ENCODE measurements at regions not wholly inside any gene's neighbourhood (a gene's known extent, or its start where the extent isn't known, plus 50 kb on each side); places are given as distances from the start of the nearest gene placed in this dataset.
A peak's percentile ranks its signal among the peaks of the same experiment; 100 is the strongest.

- TF ChIP-seq PATZ1 (CRISPR knock-in tag; IDR thresholded peaks at IDR 0.05) (peak; percentile 94), RBM22 (optimal IDR thresholded peaks at IDR 0.05; ENCODE audit: low read length) (no peak), PREB (CRISPR knock-in tag; IDR thresholded peaks at IDR 0.05) (no peak), ZBTB38 (CRISPR knock-in tag; IDR thresholded peaks at IDR 0.05) (no peak), ZNF790 (CRISPR knock-in tag; IDR thresholded peaks at IDR 0.05; ENCODE audit: borderline replicate concordance) (no peak), RELA (CRISPR knock-in tag; IDR thresholded peaks at IDR 0.05) (no peak), NCOA5 (CRISPR knock-in tag; IDR thresholded peaks at IDR 0.05) (no peak), ZNF652 (CRISPR knock-in tag; IDR thresholded peaks at IDR 0.05; ENCODE audit: borderline replicate concordance, low read depth) (no peak), ZMAT3 (CRISPR knock-in tag; conservative IDR thresholded peaks at IDR 0.05) (no peak), FOXK1 (CRISPR knock-in tag; IDR thresholded peaks at IDR 0.05; ENCODE audit: borderline replicate concordance, low read depth) (no peak), ZFP36L2 (CRISPR knock-in tag; IDR thresholded peaks at IDR 0.05) (no peak), HNRNPH1 (optimal IDR thresholded peaks at IDR 0.05; ENCODE audit: low read depth, low read length) (no peak), SNAPC2 (CRISPR knock-in tag; IDR thresholded peaks at IDR 0.05) (no peak), ZNF891 (CRISPR knock-in tag; IDR thresholded peaks at IDR 0.05) (no peak), MED1 (CRISPR knock-in tag; IDR thresholded peaks at IDR 0.05) (no peak), MYC (CRISPR knock-in tag; IDR thresholded peaks at IDR 0.05; ENCODE audit: borderline replicate concordance) (no peak), GATAD2A (CRISPR knock-in tag; IDR thresholded peaks at IDR 0.05) (peak; percentile 52), PHF21A (CRISPR knock-in tag; IDR thresholded peaks at IDR 0.05) (peak; percentile 58; the same call in 1 of the 2 replicates), MYNN (CRISPR knock-in tag; IDR thresholded peaks at IDR 0.05; ENCODE audit: low read depth) (no peak), TAF15 (IDR thresholded peaks at IDR 0.05; ENCODE audit: low read depth, low read length, poor library complexity, severe bottlenecking) (no peak), JUNB (CRISPR knock-in tag; IDR thresholded peaks at IDR 0.05; ENCODE audit: borderline replicate concordance) (no peak)
- TF ChIP-seq, protein P1, sequence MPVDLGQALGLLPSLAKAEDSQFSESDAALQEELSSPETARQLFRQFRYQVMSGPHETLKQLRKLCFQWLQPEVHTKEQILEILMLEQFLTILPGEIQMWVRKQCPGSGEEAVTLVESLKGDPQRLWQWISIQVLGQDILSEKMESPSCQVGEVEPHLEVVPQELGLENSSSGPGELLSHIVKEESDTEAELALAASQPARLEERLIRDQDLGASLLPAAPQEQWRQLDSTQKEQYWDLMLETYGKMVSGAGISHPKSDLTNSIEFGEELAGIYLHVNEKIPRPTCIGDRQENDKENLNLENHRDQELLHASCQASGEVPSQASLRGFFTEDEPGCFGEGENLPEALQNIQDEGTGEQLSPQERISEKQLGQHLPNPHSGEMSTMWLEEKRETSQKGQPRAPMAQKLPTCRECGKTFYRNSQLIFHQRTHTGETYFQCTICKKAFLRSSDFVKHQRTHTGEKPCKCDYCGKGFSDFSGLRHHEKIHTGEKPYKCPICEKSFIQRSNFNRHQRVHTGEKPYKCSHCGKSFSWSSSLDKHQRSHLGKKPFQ (CRISPR knock-in tag; IDR thresholded peaks at IDR 0.05; ENCODE audit: insufficient replicate concordance), result no peak
- TF ChIP-seq, protein P2, sequence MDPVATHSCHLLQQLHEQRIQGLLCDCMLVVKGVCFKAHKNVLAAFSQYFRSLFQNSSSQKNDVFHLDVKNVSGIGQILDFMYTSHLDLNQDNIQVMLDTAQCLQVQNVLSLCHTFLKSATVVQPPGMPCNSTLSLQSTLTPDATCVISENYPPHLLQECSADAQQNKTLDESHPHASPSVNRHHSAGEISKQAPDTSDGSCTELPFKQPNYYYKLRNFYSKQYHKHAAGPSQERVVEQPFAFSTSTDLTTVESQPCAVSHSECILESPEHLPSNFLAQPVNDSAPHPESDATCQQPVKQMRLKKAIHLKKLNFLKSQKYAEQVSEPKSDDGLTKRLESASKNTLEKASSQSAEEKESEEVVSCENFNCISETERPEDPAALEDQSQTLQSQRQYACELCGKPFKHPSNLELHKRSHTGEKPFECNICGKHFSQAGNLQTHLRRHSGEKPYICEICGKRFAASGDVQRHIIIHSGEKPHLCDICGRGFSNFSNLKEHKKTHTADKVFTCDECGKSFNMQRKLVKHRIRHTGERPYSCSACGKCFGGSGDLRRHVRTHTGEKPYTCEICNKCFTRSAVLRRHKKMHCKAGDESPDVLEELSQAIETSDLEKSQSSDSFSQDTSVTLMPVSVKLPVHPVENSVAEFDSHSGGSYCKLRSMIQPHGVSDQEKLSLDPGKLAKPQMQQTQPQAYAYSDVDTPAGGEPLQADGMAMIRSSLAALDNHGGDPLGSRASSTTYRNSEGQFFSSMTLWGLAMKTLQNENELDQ (CRISPR knock-in tag; IDR thresholded peaks at IDR 0.05; ENCODE audit: borderline replicate concordance), result no peak
Observed at GRCh38 chr2:120632796-120633646, 102.6 kb upstream of the GLI2 start (continued).
